GM12873 (cell line): ENCODE measurements at regions not wholly inside any gene's neighbourhood (a gene's known extent, or its start where the extent isn't known, plus 50 kb on each side); places are given as distances from the start of the nearest gene placed in this dataset.

Experiments
- CTCF ChIP-seq: IDR thresholded peaks from 2 replicates; pipeline ENCODE4 v1.5.1; 2012; ENCODE audit warnings: low read depth, mild to moderate bottlenecking, moderate library complexity, low read length, control low read depth; ENCODE audit not compliant: insufficient read depth; ENCODE audit errors: missing control alignments

GRCh38 chr2:58435246-58435645, 194.1 kb upstream of the FANCL start:
- TF ChIP-seq CTCF = no peak

- no peak for TF ChIP-seq CTCF
Observed at GRCh38 chr2:58434692-58435091, 193.6 kb upstream of the FANCL start.

GRCh38 chr2:58432491-58433170, 191.5 kb upstream of the FANCL start:
- no peak for TF ChIP-seq CTCF

- TF ChIP-seq CTCF = no peak
Observed at GRCh38 chr2:58429014-58429875, 188.1 kb upstream of the FANCL start.

- TF ChIP-seq CTCF = no peak
Observed at GRCh38 chr2:58428096-58429013, 187.2 kb upstream of the FANCL start.

GRCh38 chr2:58427572-58428095, 186.5 kb upstream of the FANCL start:
- no peak for TF ChIP-seq CTCF

- no peak for TF ChIP-seq CTCF
Observed at GRCh38 chr2:58425368-58425767, 184.2 kb upstream of the FANCL start.
